Muscle of leg (tissue), 3 donors: ENCODE measurements at regions not wholly inside any gene's neighbourhood (a gene's known extent, or its start where the extent isn't known, plus 50 kb on each side); places are given as distances from the start of the nearest gene placed in this dataset.

ENCODE experiments used
- DNase-seq: peaks from one replicate; pipeline ENCODE4 v3.0.0; 2013
- H3K27ac ChIP-seq: one replicate; pipeline ENCODE4 v1.5.1; 2013; ENCODE audit warnings: mild to moderate bottlenecking, low read length, control low read depth
- H3K27me3 ChIP-seq: one replicate; pipeline ENCODE4 v1.6.1; 2013; ENCODE audit warnings: low read length; ENCODE audit not compliant: control insufficient read depth, insufficient read depth
- H3K36me3 ChIP-seq: one replicate; pipeline ENCODE4 v1.6.1; 2013; ENCODE audit warnings: low read length; ENCODE audit not compliant: control insufficient read depth, insufficient read depth
- H3K4me1 ChIP-seq: one replicate; pipeline ENCODE4 v1.6.1; 2013; ENCODE audit warnings: low read length; ENCODE audit not compliant: control insufficient read depth, insufficient read depth
- H3K4me3 ChIP-seq: one replicate; pipeline ENCODE4 v1.5.1; 2013; ENCODE audit warnings: low read length, control low read depth
- H3K9me3 ChIP-seq: replicated peaks from 2 replicates; pipeline ENCODE4 v1.6.1; 2013; ENCODE audit warnings: low read depth, low read length; ENCODE audit not compliant: control insufficient read depth
- WGBS: methylation state at CpG from one replicate; pipeline ENCODE4 v1.1.5; 2013; ENCODE audit warnings: missing lambda C conversion rate; ENCODE audit not compliant: insufficient coverage; 5-methylcytosine and 5-hydroxymethylcytosine counted together

DNA sequence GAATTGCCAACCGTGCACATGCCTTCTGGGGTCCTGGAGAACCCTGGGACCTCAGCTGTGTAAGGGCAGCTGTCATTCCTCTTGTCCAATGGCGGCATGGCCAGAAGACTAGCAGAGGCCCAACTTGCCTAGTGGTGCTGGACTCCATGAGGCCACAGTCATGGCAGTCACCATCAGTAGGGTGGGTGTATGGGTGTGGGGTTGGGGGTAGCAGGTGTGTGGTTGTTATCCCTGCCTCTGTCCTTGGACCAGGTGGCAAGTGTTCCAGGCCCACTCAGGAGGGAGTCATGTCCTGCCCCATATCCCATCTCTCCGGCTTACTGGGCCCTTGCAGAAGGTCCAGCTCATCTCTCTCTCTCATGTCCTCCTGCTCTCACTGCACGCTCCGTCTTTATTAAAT is 1596.2 kb downstream of the MRPL39 start:
- Histone ChIP-seq H3K27ac (no peak overlapping the region), H3K9me3 (no peaks in the 10 kb centered on the region), H3K4me3 (no peak overlapping the region), H3K27me3 (no peaks in the 10 kb centered on the region), H3K4me1 (no peaks in the 10 kb centered on the region), H3K36me3 (no peaks in the 10 kb centered on the region)
- no peak for DNase-seq
- WGBS, result 74% methylated on average over 3 of the region's 5 CpGs

DNA sequence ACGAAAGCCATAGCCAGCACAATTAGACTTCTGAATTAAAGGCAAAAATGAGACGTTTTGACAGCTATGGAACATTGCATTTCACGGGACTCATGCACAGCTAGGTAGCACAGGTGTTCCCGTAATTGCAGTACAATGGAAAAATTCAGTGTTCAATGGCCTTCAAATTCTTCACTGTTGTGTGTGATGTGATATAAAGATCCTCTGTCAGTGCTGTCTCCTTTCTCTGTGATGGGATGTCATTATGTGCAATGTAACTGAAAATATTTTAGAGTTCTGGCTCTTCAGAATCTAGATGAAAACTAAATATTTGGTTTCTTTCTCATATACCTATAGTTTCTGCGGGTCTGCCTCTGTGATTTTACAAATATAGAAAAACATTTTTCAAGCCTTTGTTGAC is 1599.7 kb downstream of the MRPL39 start:
- no peaks in the 10 kb centered on the region for H3K36me3 ChIP-seq
- H3K27me3 ChIP-seq, result no peaks in the 10 kb centered on the region
- 90% methylated on average over 2 of the region's 5 CpGs for WGBS
- no peaks in the 10 kb centered on the region for H3K4me1 ChIP-seq
- DNase-seq, result no peak
- no peak overlapping the region for H3K27ac ChIP-seq
- H3K9me3 ChIP-seq, result no peaks in the 10 kb centered on the region
- no peak overlapping the region for H3K4me3 ChIP-seq

DNA sequence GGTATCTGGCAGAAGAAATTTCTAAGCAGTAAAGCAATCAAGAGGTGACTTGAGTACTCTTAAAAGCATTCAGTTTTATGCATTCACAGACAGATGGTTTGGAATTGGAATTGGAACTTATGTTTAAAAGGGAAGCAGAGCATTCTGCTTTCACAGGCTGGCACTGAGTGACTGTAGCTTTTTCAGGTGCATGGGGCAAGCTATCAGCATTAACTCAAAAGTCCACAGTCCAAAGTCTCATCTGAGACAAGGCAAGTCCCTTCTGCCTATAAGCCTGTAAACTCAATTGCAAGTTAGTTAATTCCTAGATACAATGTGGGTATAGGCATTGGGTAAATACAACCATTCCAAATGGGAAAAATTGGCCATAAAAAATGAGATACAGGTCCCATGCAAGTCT is 1620.3 kb downstream of the MRPL39 start:
- no peak for DNase-seq
- no peaks in the 10 kb centered on the region for H3K36me3 ChIP-seq
- H3K4me3 ChIP-seq, result no peak overlapping the region
- no peak overlapping the region for H3K27ac ChIP-seq
- H3K4me1 ChIP-seq, result no peaks in the 10 kb centered on the region
- no peaks in the 10 kb centered on the region for H3K9me3 ChIP-seq
- H3K27me3 ChIP-seq, result no peaks in the 10 kb centered on the region

DNA sequence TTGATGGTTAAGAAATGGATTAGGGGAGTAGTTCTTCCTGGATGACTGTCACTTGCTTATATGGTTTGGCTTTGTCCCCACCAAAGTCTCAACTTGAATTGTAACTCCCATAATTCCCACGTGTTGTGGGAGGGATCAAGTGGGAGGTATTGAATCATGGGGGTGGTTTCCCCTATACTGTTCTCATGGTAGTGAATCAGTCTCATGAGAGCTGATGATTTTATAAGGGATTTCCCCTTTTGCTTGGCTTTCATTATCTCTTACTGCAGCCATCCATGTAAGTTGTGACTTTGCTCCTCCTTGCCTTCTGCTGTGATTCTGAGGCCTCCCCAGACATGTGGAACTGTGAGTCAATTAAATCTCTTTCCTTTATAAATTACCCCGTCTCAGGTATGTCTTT is 1621.1 kb downstream of the MRPL39 start:
- no CpG with 5 or more reads among the region's 2 CpGs for WGBS
- H3K36me3 ChIP-seq, result no peaks in the 10 kb centered on the region
- H3K9me3 ChIP-seq, result no peaks in the 10 kb centered on the region
- DNase-seq, result no peak
- no peaks in the 10 kb centered on the region for H3K27me3 ChIP-seq
- no peak overlapping the region for H3K27ac ChIP-seq
- H3K4me3 ChIP-seq, result no peak overlapping the region
- H3K4me1 ChIP-seq, result no peaks in the 10 kb centered on the region

DNA sequence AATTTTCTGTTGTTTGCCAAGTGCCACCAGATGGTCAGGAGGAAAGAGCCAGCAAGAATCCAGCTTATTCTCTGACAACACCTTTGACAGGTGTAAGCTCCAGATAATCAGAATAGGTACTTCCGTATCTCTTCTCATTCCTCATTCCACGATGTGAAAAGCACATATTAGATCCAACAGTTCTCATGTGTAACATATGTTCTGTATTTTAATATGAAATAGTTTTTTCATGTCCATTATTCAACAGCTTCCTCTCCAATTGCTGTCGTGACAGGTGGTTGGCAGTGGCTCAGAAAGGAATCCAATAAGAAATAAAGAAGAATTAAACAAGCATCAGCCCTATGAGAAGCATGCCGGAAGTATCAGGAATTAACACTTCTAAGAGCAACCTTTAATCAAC is 1624.7 kb downstream of the MRPL39 start:
- Histone ChIP-seq H3K27me3 (no peaks in the 10 kb centered on the region), H3K9me3 (no peaks in the 10 kb centered on the region), H3K36me3 (no peaks in the 10 kb centered on the region), H3K4me1 (no peaks in the 10 kb centered on the region), H3K4me3 (no peak overlapping the region), H3K27ac (no peak overlapping the region)
- 100% methylated on average over 1 of the region's 4 CpGs for WGBS
- DNase-seq, result no peak

DNA sequence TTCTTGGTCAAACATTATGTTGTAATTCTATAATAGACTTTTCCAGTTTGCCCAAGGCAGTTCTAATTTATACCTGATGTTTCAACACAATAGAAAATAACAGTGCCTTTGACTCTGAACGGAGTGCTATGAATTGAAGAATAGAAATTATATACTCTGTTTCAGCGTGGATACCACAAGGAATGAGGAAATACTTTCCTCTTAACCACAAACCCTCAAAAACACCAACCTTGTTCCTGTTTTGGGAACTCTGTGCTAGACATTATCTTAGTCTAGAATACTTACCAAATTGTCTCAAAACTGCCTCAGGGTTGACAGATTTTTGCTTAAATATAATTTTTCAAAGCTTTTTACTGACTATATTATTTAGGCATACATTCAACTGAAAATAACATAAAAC is 1629.3 kb downstream of the MRPL39 start:
- H3K27ac ChIP-seq, result no peak overlapping the region
- WGBS, result no CpG with 5 or more reads among the region's 2 CpGs
- H3K4me3 ChIP-seq, result no peak overlapping the region
- no peaks in the 10 kb centered on the region for H3K27me3 ChIP-seq
- no peaks in the 10 kb centered on the region for H3K9me3 ChIP-seq
- H3K4me1 ChIP-seq, result no peaks in the 10 kb centered on the region
- no peaks in the 10 kb centered on the region for H3K36me3 ChIP-seq
- peak; percentile 19 for DNase-seq

DNA sequence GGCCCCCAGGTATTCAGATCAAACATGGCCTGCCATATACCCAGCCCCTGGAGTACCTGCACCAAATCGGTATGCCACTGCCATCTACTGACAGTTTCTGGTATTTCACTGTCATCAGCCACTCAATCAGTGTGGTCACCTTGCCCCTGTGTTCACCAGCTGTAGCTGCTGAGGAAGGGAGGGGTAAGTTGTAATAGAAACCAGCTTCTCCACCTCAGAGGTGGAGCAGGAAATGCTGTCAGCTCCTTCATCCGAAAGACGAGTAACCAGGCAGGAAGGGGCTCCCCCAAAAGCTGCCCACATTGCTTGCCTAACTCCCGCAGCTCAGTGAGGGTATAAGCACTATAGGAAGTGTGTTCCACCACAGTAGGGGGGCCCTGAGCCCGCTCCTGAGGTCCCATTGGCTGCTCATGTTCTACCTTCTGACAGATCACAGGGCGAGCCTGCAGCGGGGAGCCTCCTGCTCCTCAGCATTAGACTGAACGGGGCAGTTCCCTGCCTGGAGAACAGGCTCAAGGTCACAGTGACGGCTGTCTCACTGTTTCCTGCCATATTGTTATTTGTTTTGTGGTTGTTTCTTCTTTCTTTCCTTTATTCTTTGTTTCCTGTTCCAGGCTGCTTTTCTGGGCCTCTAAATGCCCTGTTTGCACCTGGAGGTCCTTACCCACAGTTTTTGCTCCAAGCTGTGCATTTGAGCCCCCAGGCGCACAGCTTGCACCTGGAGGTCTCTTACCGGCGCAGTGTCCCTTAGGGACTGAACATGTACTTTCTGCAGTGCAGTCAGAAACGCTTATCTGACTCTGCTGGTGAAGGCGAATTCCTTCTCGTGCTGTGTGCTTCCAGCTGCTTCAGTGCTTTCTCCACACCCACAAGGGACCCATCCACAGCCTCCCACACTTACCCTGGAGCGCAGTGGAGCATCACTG is 1638.3 kb downstream of the MRPL39 start:
- WGBS, result 56% methylated on average over 9 of the region's 16 CpGs
- H3K9me3 ChIP-seq, result no peaks in the 10 kb centered on the region
- no peaks in the 10 kb centered on the region for H3K36me3 ChIP-seq
- DNase-seq, result peak; percentile 13
- H3K27ac ChIP-seq, result no peak overlapping the region
- no peaks in the 10 kb centered on the region for H3K4me1 ChIP-seq
- H3K27me3 ChIP-seq, result no peaks in the 10 kb centered on the region
- H3K4me3 ChIP-seq, result no peak overlapping the region

DNA sequence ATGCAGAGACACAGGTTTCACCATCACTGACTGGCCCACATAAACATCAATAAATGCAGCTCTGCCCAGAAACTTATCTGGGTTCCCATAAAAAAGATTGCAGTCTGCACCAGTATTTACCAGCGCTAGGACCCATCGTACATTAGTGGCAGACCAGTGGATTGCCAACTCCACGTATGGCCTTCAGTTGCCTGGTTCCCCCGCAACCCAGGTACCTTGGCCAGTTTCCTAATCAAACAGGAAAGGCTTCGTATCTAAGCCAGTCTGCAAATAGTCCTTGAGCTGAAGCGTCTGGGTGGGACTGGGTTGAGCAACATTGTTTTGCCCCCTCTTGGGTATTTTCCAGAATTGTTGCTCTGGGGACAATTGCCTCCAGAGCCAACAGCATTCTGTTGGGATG is 1639.3 kb downstream of the MRPL39 start:
- Histone ChIP-seq H3K4me1 (no peaks in the 10 kb centered on the region), H3K36me3 (no peaks in the 10 kb centered on the region), H3K9me3 (no peaks in the 10 kb centered on the region), H3K27ac (no peak overlapping the region), H3K27me3 (no peaks in the 10 kb centered on the region), H3K4me3 (no peak overlapping the region)
- DNase-seq, result no peak
- 86% methylated on average over 6 of the region's 6 CpGs for WGBS

DNA sequence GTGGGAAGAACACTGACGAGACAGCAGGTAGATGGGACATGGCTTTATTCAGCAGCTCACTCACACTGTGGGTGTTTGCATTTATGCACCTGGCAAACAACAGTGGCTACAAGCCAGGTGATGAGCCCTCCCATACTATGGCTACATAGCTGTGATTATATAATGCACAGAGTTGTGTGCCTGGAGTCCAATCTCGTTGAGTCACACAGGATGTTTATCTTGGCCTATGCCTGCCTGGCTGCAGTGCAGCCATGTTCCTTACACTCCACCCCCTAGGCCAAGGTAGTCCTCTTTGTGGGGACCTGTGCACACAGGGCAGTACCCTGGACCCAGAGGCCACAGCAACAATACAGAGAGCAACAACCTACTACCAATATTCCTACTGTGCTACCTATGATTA is 1643.8 kb downstream of the MRPL39 start:
- H3K4me1 ChIP-seq, result no peaks in the 10 kb centered on the region
- no peaks in the 10 kb centered on the region for H3K27me3 ChIP-seq
- no peaks in the 10 kb centered on the region for H3K9me3 ChIP-seq
- H3K36me3 ChIP-seq, result no peaks in the 10 kb centered on the region
- DNase-seq, result no peak
- no peak overlapping the region for H3K27ac ChIP-seq
- H3K4me3 ChIP-seq, result no peak overlapping the region
- WGBS, result 60% methylated on average over 1 of the region's 2 CpGs

DNA sequence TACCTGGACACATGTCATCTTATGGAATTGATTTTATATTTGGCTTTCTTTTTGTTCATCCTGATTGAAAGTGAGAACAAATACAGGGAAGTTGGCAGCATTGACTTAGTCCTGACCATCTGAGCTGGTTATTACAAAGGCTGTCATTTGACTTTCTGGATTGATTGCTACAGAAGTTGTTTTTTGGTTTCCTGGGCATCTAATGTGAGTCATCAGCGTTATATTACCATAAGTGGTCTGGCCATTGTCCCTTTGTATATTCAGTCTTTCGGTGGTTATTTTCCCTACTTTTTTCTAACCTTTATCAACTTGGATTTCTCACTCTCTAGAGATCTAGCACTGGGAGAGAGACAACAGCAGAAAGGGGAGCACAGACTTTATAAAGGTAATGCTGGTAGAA is 1646.5 kb downstream of the MRPL39 start:
- WGBS, result no CpG with 5 or more reads among the region's 2 CpGs

More for the DNA sequence above, 1646.5 kb downstream of the MRPL39 start:
- Histone ChIP-seq H3K27me3 (no peaks in the 10 kb centered on the region), H3K9me3 (no peaks in the 10 kb centered on the region), H3K36me3 (no peaks in the 10 kb centered on the region), H3K27ac (no peak overlapping the region), H3K4me3 (no peak overlapping the region), H3K4me1 (no peaks in the 10 kb centered on the region)
- DNase-seq, result no peak
